ENCODE measurements at regions not wholly inside any gene's neighbourhood (a gene's known extent, or its start where the extent isn't known, plus 50 kb on each side); places are given as distances from the start of the nearest gene placed in this dataset.

GRCh38 chr9:82443312-82443711 is 454.7 kb downstream of the SPATA31D1 start:
- no peaks in the 10 kb centered on the region for H3K79me2 ChIP-seq (ENCODE audit: control insufficient read depth, insufficient read depth, low read length)
- no peak overlapping the region for H3K4me2 ChIP-seq (ENCODE audit: extremely low read depth, insufficient read depth, low read length)
- no peak overlapping the region for H3K9ac ChIP-seq (ENCODE audit: insufficient read depth, low read length)
- no peak overlapping the region for H2AFZ ChIP-seq (ENCODE audit: low read length)
- DNase-seq (ENCODE audit: low read depth in 2 of 2) = no peak
- no peaks in the 10 kb centered on the region for H3K4me1 ChIP-seq (ENCODE audit: control insufficient read depth, extremely low read depth, insufficient read depth, low read length)
- H3K9me3 ChIP-seq (ENCODE audit: control insufficient read depth, insufficient read depth, low read depth, low read length) = no peaks in the 10 kb centered on the region
- no peaks in the 10 kb centered on the region for H4K20me1 ChIP-seq (ENCODE audit: control insufficient read depth, extremely low read depth, insufficient read depth, low read length)
- H3K36me3 ChIP-seq (ENCODE audit: control insufficient read depth, insufficient read depth, low read length) = no peaks in the 10 kb centered on the region
- H3K4me3 ChIP-seq (replicated peaks in 1 of 4; ENCODE audit: control extremely low read depth in 1 of 4, insufficient read depth in 1 of 4, low read depth in 3 of 4, low read length in 4 of 4) = no peak overlapping the region
- H3K27me3 ChIP-seq (ENCODE audit: control insufficient read depth, insufficient read depth, low read length) = no peaks in the 10 kb centered on the region
- H3K27ac ChIP-seq (ENCODE audit: insufficient read depth, low read length) = no peak overlapping the region
- TF ChIP-seq CTCF (conservative IDR thresholded peaks at IDR 0.05 in 1 of 2, IDR thresholded peaks at IDR 0.05 in 1 of 2; ENCODE audit: low read depth in 1 of 2, low read length in 2 of 2) (no peak), EZH2 (IDR thresholded peaks at IDR 0.05; ENCODE audit: low read length, missing control alignments) (no peak)

GRCh38 chr9:82445556-82445955 is 457.0 kb downstream of the SPATA31D1 start:
- no peaks in the 10 kb centered on the region for H3K79me2 ChIP-seq (ENCODE audit: control insufficient read depth, insufficient read depth, low read length)
- H3K9me3 ChIP-seq (ENCODE audit: control insufficient read depth, insufficient read depth, low read depth, low read length) = no peaks in the 10 kb centered on the region
- TF ChIP-seq EZH2 (IDR thresholded peaks at IDR 0.05; ENCODE audit: low read length, missing control alignments) (no peak), CTCF (conservative IDR thresholded peaks at IDR 0.05 in 1 of 2, IDR thresholded peaks at IDR 0.05 in 1 of 2; ENCODE audit: low read depth in 1 of 2, low read length in 2 of 2) (no peak)
- DNase-seq (ENCODE audit: low read depth in 2 of 2) = no peak
- no peak overlapping the region for H3K9ac ChIP-seq (ENCODE audit: insufficient read depth, low read length)
- H2AFZ ChIP-seq (ENCODE audit: low read length) = no peak overlapping the region
- no peaks in the 10 kb centered on the region for H3K27me3 ChIP-seq (ENCODE audit: control insufficient read depth, insufficient read depth, low read length)
- no peaks in the 10 kb centered on the region for H4K20me1 ChIP-seq (ENCODE audit: control insufficient read depth, extremely low read depth, insufficient read depth, low read length)
- no peak overlapping the region for H3K27ac ChIP-seq (ENCODE audit: insufficient read depth, low read length)
- H3K4me2 ChIP-seq (ENCODE audit: extremely low read depth, insufficient read depth, low read length) = no peak overlapping the region
- no peak overlapping the region for H3K4me3 ChIP-seq (replicated peaks in 1 of 4; ENCODE audit: control extremely low read depth in 1 of 4, insufficient read depth in 1 of 4, low read depth in 3 of 4, low read length in 4 of 4)
- H3K36me3 ChIP-seq (ENCODE audit: control insufficient read depth, insufficient read depth, low read length) = no peaks in the 10 kb centered on the region
- H3K4me1 ChIP-seq (ENCODE audit: control insufficient read depth, extremely low read depth, insufficient read depth, low read length) = no peaks in the 10 kb centered on the region

- no peak overlapping the region for H2AFZ ChIP-seq (ENCODE audit: low read length)
- no peak overlapping the region for H3K4me2 ChIP-seq (ENCODE audit: extremely low read depth, insufficient read depth, low read length)
- TF ChIP-seq CTCF (conservative IDR thresholded peaks at IDR 0.05 in 1 of 2, IDR thresholded peaks at IDR 0.05 in 1 of 2; ENCODE audit: low read depth in 1 of 2, low read length in 2 of 2) = no peak
- TF ChIP-seq EZH2 (IDR thresholded peaks at IDR 0.05; ENCODE audit: low read length, missing control alignments) = no peak
- H3K4me1 ChIP-seq (ENCODE audit: control insufficient read depth, extremely low read depth, insufficient read depth, low read length) = no peaks in the 10 kb centered on the region
- no peaks in the 10 kb centered on the region for H3K9me3 ChIP-seq (ENCODE audit: control insufficient read depth, insufficient read depth, low read depth, low read length)
- H4K20me1 ChIP-seq (ENCODE audit: control insufficient read depth, extremely low read depth, insufficient read depth, low read length) = no peaks in the 10 kb centered on the region
- no peak for DNase-seq (ENCODE audit: low read depth in 2 of 2)
- H3K27me3 ChIP-seq (ENCODE audit: control insufficient read depth, insufficient read depth, low read length) = no peaks in the 10 kb centered on the region
- H3K9ac ChIP-seq (ENCODE audit: insufficient read depth, low read length) = no peak overlapping the region
- H3K4me3 ChIP-seq (replicated peaks in 1 of 4; ENCODE audit: control extremely low read depth in 1 of 4, insufficient read depth in 1 of 4, low read depth in 3 of 4, low read length in 4 of 4) = no peak overlapping the region
- H3K79me2 ChIP-seq (ENCODE audit: control insufficient read depth, insufficient read depth, low read length) = no peaks in the 10 kb centered on the region
- no peak overlapping the region for H3K27ac ChIP-seq (ENCODE audit: insufficient read depth, low read length)
- H3K36me3 ChIP-seq (ENCODE audit: control insufficient read depth, insufficient read depth, low read length) = no peaks in the 10 kb centered on the region
Measured at GRCh38 chr9:82447343-82447742, 458.8 kb downstream of the SPATA31D1 start.
